Loucy (cell line): ENCODE measurements at regions not wholly inside any gene's neighbourhood (a gene's known extent, or its start where the extent isn't known, plus 50 kb on each side); places are given as distances from the start of the nearest gene placed in this dataset.

ENCODE experiments used
- CTCF ChIP-seq: fragments of 200-600 bp; sonication (generic); conservative IDR thresholded peaks from 2 replicates; pipeline ENCODE4 v1.5.1; 2014; ENCODE audit warnings: mild to moderate bottlenecking, antibody characterized with exemption, low read length
- EZH2phosphoT487 ChIP-seq: fragments of 200-600 bp; IDR thresholded peaks from 2 replicates; pipeline ENCODE4 v1.6.1; 2018; ENCODE audit warnings: antibody characterized with exemption, mild to moderate bottlenecking, moderate library complexity, borderline replicate concordance

- TF ChIP-seq CTCF = no peak
- no peak for TF ChIP-seq EZH2phosphoT487
Observed at GRCh38 chr13:74200081-74200480, 65.9 kb upstream of the KLF12 start.
